ENCODE measurements at regions not wholly inside any gene's neighbourhood (a gene's known extent, or its start where the extent isn't known, plus 50 kb on each side); places are given as distances from the start of the nearest gene placed in this dataset.

- DNase-seq: no peak
These were observed 79.9 kb upstream of the CPEB4 start for GRCh38 chr5:173808079-173808808.

GRCh38 chr5:173809014-173809413 lies 79.1 kb upstream of the CPEB4 start:
- DNase-seq: no peak

- DNase-seq: no peak
These were observed 75.2 kb upstream of the CPEB4 start for GRCh38 chr5:173812811-173813550.

- no peak for DNase-seq
These were observed 74.1 kb upstream of the CPEB4 start for GRCh38 chr5:173814053-173814452.

GRCh38 chr5:173815571-173815970 lies 72.6 kb upstream of the CPEB4 start:
- no peak for DNase-seq

GRCh38 chr5:173816728-173817127 lies 71.4 kb upstream of the CPEB4 start:
- DNase-seq: no peak

GRCh38 chr5:173817561-173817960 lies 70.6 kb upstream of the CPEB4 start:
- DNase-seq: no peak

- DNase-seq: no peak
These were observed 68.6 kb upstream of the CPEB4 start for GRCh38 chr5:173819521-173819920.

- no peak for DNase-seq
These were observed 64.9 kb upstream of the CPEB4 start for GRCh38 chr5:173823274-173823644.

GRCh38 chr5:173823721-173824567 lies 64.2 kb upstream of the CPEB4 start:
- peak; percentile 95 for DNase-seq

- DNase-seq: peak; percentile 97
These were observed 62.8 kb upstream of the CPEB4 start for GRCh38 chr5:173825215-173825865.

GRCh38 chr5:173826086-173826427 lies 62.1 kb upstream of the CPEB4 start:
- DNase-seq: no peak

GRCh38 chr5:173826428-173827350 lies 61.5 kb upstream of the CPEB4 start:
- no peak for DNase-seq

- DNase-seq: no peak
These were observed 59.2 kb upstream of the CPEB4 start for GRCh38 chr5:173828952-173829351.

GRCh38 chr5:173829826-173830225 lies 58.3 kb upstream of the CPEB4 start:
- peak; percentile 78 for DNase-seq

GRCh38 chr5:173830421-173830820 lies 57.7 kb upstream of the CPEB4 start:
- DNase-seq: no peak

- no peak for DNase-seq
These were observed 56.8 kb upstream of the CPEB4 start for GRCh38 chr5:173831196-173831914.

- no peak for DNase-seq
These were observed 55.8 kb upstream of the CPEB4 start for GRCh38 chr5:173832386-173832785.

GRCh38 chr5:173833196-173833985 lies 54.8 kb upstream of the CPEB4 start:
- DNase-seq: no peak

GRCh38 chr5:173834071-173834771 lies 53.9 kb upstream of the CPEB4 start:
- DNase-seq: no peak

All from islet precursor cell (in vitro differentiated cells).